Lower leg skin (tissue), 4 donors: ENCODE measurements at regions not wholly inside any gene's neighbourhood (a gene's known extent, or its start where the extent isn't known, plus 50 kb on each side); places are given as distances from the start of the nearest gene placed in this dataset.

Experiments
- DNase-seq, 2 donors: peaks; one replicate each; pipeline ENCODE4 v3.0.0-alpha.2; 2019; ENCODE audit warnings: low spot score in 2 of 2
- H3K4me3 ChIP-seq: fragments of 200-600 bp; sonication (generic); 2 replicates; pipeline ENCODE4 v1.5.1; 2017; ENCODE audit warnings: mild to moderate bottlenecking, low read depth; ENCODE audit not compliant: poor library complexity, severe bottlenecking
- CTCF ChIP-seq, 3 donors: fragments of 450-650 bp; IDR thresholded peaks; one replicate each; pipeline ENCODE4 v1.5.1; 2016; ENCODE audit warnings: antibody characterized with exemption in 3 of 3, mild to moderate bottlenecking in 3 of 3, moderate library complexity in 2 of 3
- POLR2A ChIP-seq, 2 donors: fragments of 450-650 bp; IDR thresholded peaks; one replicate each; pipeline ENCODE4 v1.6.1; 2016 to 2017; ENCODE audit warnings: antibody characterized with exemption in 2 of 2, mild to moderate bottlenecking in 1 of 2, moderate library complexity in 1 of 2
- WGBS, 2 donors: methylation state at CpG; one replicate each; pipeline ENCODE4 v1.1.5; 2018; 5-methylcytosine and 5-hydroxymethylcytosine counted together
- intact Hi-C: fragments of 100-400 bp; cut with DNase I; formaldehyde crosslinking; loops from one replicate; pipeline ENCODE4 v1.15.0; 2023; ENCODE audit warnings: low total_unique reads

- no peak overlapping the region for H3K4me3 ChIP-seq
- no peak for TF ChIP-seq POLR2A (IDR thresholded peaks at IDR 0.05)
- TF ChIP-seq CTCF (IDR thresholded peaks at IDR 0.05) = no peak
- DNase-seq = no peak
- WGBS, 2 donors = 62 to 63% methylated on average over 9 of the region's 9 CpGs
- intact Hi-C loops = no loop called here
These were observed 414.0 kb downstream of the SLC4A3 start for GRCh38 chr2:220041447-220041846.

GRCh38 chr2:220043155-220043989 lies 415.9 kb downstream of the SLC4A3 start:
- 63 to 66% methylated on average over 2 of the region's 2 CpGs for WGBS, 2 donors
- TF ChIP-seq POLR2A (IDR thresholded peaks at IDR 0.05) = no peak
- TF ChIP-seq CTCF (IDR thresholded peaks at IDR 0.05) = no peak
- no peak for DNase-seq
- intact Hi-C loops = no loop called here
- no peak overlapping the region for H3K4me3 ChIP-seq

- TF ChIP-seq CTCF (IDR thresholded peaks at IDR 0.05) (no peak), POLR2A (IDR thresholded peaks at IDR 0.05) (no peak)
- intact Hi-C loops = no loop called here
- DNase-seq = no peak
- no peak overlapping the region for H3K4me3 ChIP-seq
- 85 to 90% methylated on average over 3 of the region's 3 CpGs for WGBS, 2 donors
These were observed 416.5 kb downstream of the SLC4A3 start for GRCh38 chr2:220043990-220044335.

- 50 to 68% methylated on average over 1 of the region's 1 CpG for WGBS, 2 donors
- H3K4me3 ChIP-seq = no peak overlapping the region
- intact Hi-C loops = no loop called here
- TF ChIP-seq POLR2A (IDR thresholded peaks at IDR 0.05) (no peak), CTCF (IDR thresholded peaks at IDR 0.05) (no peak)
- no peak for DNase-seq
These were observed 417.0 kb downstream of the SLC4A3 start for GRCh38 chr2:220044383-220044782.

- no peak for TF ChIP-seq POLR2A (IDR thresholded peaks at IDR 0.05)
- no peak for TF ChIP-seq CTCF (IDR thresholded peaks at IDR 0.05)
- intact Hi-C loops = no loop called here
- 85 to 90% methylated on average over 2 of the region's 2 CpGs for WGBS, 2 donors
- no peak for DNase-seq
- no peak overlapping the region for H3K4me3 ChIP-seq
These were observed 419.1 kb downstream of the SLC4A3 start for GRCh38 chr2:220046507-220046906.

GRCh38 chr2:220051716-220052115 lies 424.3 kb downstream of the SLC4A3 start:
- no peak for TF ChIP-seq POLR2A (IDR thresholded peaks at IDR 0.05)
- no peak for TF ChIP-seq CTCF (IDR thresholded peaks at IDR 0.05)

More at GRCh38 chr2:220051716-220052115, 424.3 kb downstream of the SLC4A3 start:
- no peak overlapping the region for H3K4me3 ChIP-seq
- WGBS, 2 donors = 64 to 76% methylated on average over 3 of the region's 3 CpGs
- DNase-seq = no peak
- intact Hi-C loops = no loop called here
